K562 (cell line): ENCODE measurements at regions not wholly inside any gene's neighbourhood (a gene's known extent, or its start where the extent isn't known, plus 50 kb on each side); places are given as distances from the start of the nearest gene placed in this dataset.

ENCODE experiments used
- ATAC-seq: fragments of 200-7000 bp; cut with Tn5 transposase; 3 replicates; pipeline ENCODE4 v1.9.1; 2020; ENCODE audit warnings: moderate library complexity
- BruUV-seq: library from RNA; stranded (reverse); fragments of 400-500 nt; replicated peaks from 2 replicates; lab custom pipeline; 2021; lab: Mats Ljungman, UMichigan
- CTCF ChIA-PET: fragments of 300-600 bp; formaldehyde crosslinking; extraction: SDS; loops from one replicate; lab custom pipeline; 2021; ENCODE audit warnings: low intra/inter-chr PET ratio; lab: Yijun Ruan, JAX
- POLR2A ChIA-PET: fragments of 300-600, 350-650 bp; sonication (Branson Sonifier 250); formaldehyde crosslinking; extraction: SDS; loops from one replicate; lab custom pipeline; 2021; ENCODE audit warnings: antibody characterized with exemption, inconsistent platforms; lab: Yijun Ruan, JAX
- DNase-seq, 4 experiments: peaks; one replicate each; pipeline versions ENCODE4 v3.0.0 to v3.0.0-alpha.2; 2011 to 2018; ENCODE audit warnings: low spot score in 3 of 4, mixed read lengths in 3 of 4; ENCODE audit errors: extremely low read depth in 1 of 4
- FAIRE-seq: peaks from 2 replicates; lab custom pipeline; 2011; peaks lifted over from hg19 to GRCh38; lab: Jason Lieb, UNC
- H2AFZ ChIP-seq: 2 replicates; pipeline ENCODE4 v1.6.0; 2011; ENCODE audit warnings: low read depth, low read length, control low read depth, inconsistent platforms
- H3K27ac ChIP-seq: fragments of 200-600 bp; 3 replicates; pipeline ENCODE4 v1.8.0; 2011; ENCODE audit warnings: low read depth, mild to moderate bottlenecking, control low read depth, inconsistent platforms, low read length, moderate library complexity, mixed read lengths; ENCODE audit errors: extremely low read depth
- H3K27me3 ChIP-seq, 2 experiments: fragments of 300-600 bp in 1 of 2; 2 replicates in 1 of 2; 3 replicates in 1 of 2; pipeline versions ENCODE4 v1.6.0 to v1.8.0; 2011; ENCODE audit warnings: inconsistent platforms in 2 of 2, low read length in 2 of 2, mild to moderate bottlenecking in 1 of 2, mixed read lengths in 1 of 2, moderate library complexity in 1 of 2; ENCODE audit not compliant: control insufficient read depth in 2 of 2, insufficient read depth in 2 of 2
- H3K36me3 ChIP-seq: fragments of 300-600 bp; 3 replicates; pipeline ENCODE4 v1.8.0; 2011; ENCODE audit warnings: mild to moderate bottlenecking, low read length, inconsistent platforms; ENCODE audit not compliant: control insufficient read depth, insufficient read depth
- H3K4me1 ChIP-seq, 2 experiments: fragments of 200-600 bp in 1 of 2; replicated peaks in 1 of 2; 2 replicates in 1 of 2; 3 replicates in 1 of 2; pipeline versions ENCODE4 v1.5.1 to v1.8.0; 2011; ENCODE audit warnings: inconsistent platforms in 2 of 2, low read length in 2 of 2, mild to moderate bottlenecking in 1 of 2, mixed read lengths in 1 of 2, moderate library complexity in 1 of 2; ENCODE audit not compliant: control insufficient read depth in 2 of 2, insufficient read depth in 2 of 2
- H3K4me2 ChIP-seq: 2 replicates; pipeline ENCODE4 v1.6.1; 2011; ENCODE audit warnings: low read length, control low read depth, inconsistent platforms, mixed read lengths; ENCODE audit not compliant: insufficient read depth
- H3K4me3 ChIP-seq: fragments of 200-600 bp; sonication (generic), shearing (Covaris generic); 2 replicates; pipeline ENCODE4 v1.5.1; 2016; ENCODE audit warnings: control low read depth, inconsistent platforms
- H3K79me2 ChIP-seq: fragments of 200-600 bp; 3 replicates; pipeline ENCODE4 v1.8.0; 2011; ENCODE audit warnings: low read length, inconsistent platforms; ENCODE audit not compliant: control insufficient read depth, insufficient read depth
- H3K9ac ChIP-seq, 2 experiments: 2 replicates each; pipeline versions ENCODE4 v1.6.0 to v1.6.1; 2011; ENCODE audit warnings: low read depth in 2 of 2, low read length in 2 of 2, control low read depth in 1 of 2, inconsistent platforms in 1 of 2, mild to moderate bottlenecking in 1 of 2, mixed read lengths in 1 of 2; ENCODE audit not compliant: insufficient read depth in 1 of 2
- H3K9me1 ChIP-seq: one replicate; pipeline ENCODE4 v1.6.0; 2011; ENCODE audit warnings: inconsistent platforms, mild to moderate bottlenecking, low read length, moderate library complexity; ENCODE audit not compliant: control insufficient read depth, insufficient read depth
- H3K9me3 ChIP-seq: replicated peaks from 2 replicates; pipeline ENCODE4 v1.5.1; 2011; ENCODE audit warnings: low read depth, low read length, inconsistent platforms; ENCODE audit not compliant: control insufficient read depth, insufficient read depth
- H4K20me1 ChIP-seq: replicated peaks from 2 replicates; pipeline ENCODE4 v1.6.1; 2011; ENCODE audit warnings: low read length, inconsistent platforms, mixed read lengths; ENCODE audit not compliant: control insufficient read depth, insufficient read depth
- CBFA2T3 ChIP-seq: fragments of 450-650 bp; IDR thresholded peaks from 2 replicates; pipeline ENCODE4 v1.6.1; 2017
- THRA ChIP-seq: fragments of 450-650 bp; IDR thresholded peaks from 2 replicates; pipeline ENCODE4 v1.6.1; 2017; ENCODE audit warnings: mild to moderate bottlenecking, moderate library complexity
- ZHX1 ChIP-seq: fragments of 150-350 bp; conservative IDR thresholded peaks from 2 replicates; pipeline ENCODE4 v1.6.1; 2014; ENCODE audit warnings: low read length
- in situ Hi-C: fragments of 300-500 bp; cut with MboI; formaldehyde crosslinking; loops from 4 replicates; pipeline ENCODE4 v1.15.0; 2018; ENCODE audit warnings: inconsistent platforms, mixed read lengths
- intact Hi-C: fragments of 100-400 bp; cut with micrococcal nuclease; formaldehyde crosslinking; loops from 2 replicates; pipeline ENCODE4 v1.14.2; 2022

GRCh38 chr13:76157926-76158325, 521.8 kb downstream of the LMO7 start (continued):
- TF ChIP-seq THRA: no peak

GRCh38 chr13:76153239-76153638, 517.1 kb downstream of the LMO7 start:
- no peak for ATAC-seq
- no peak overlapping the region for H3K27ac ChIP-seq
- CTCF ChIA-PET: no interaction called here
- H3K79me2 ChIP-seq: no peaks in the 10 kb centered on the region
- no TSS peak for BruUV-seq
- no peaks in the 10 kb centered on the region for H3K4me1 ChIP-seq
- H3K9me3 ChIP-seq: no peaks in the 10 kb centered on the region
- in situ Hi-C loops: no loop called here
- no peak for TF ChIP-seq CBFA2T3
- TF ChIP-seq ZHX1: no peak
- TF ChIP-seq, all 486 proteins: peak for 0
- intact Hi-C loops: no loop called here
- no peaks in the 10 kb centered on the region for H4K20me1 ChIP-seq
- H3K36me3 ChIP-seq: no peaks in the 10 kb centered on the region
- H2AFZ ChIP-seq: no peak overlapping the region
- POLR2A ChIA-PET: interaction anchor here (0.8 kb wide), 1 partner anchor 319 kb away, joined by 3 read pairs; no protein-coding TSS in a partner anchor
- H3K4me3 ChIP-seq: no peak overlapping the region
- H3K9ac ChIP-seq: no peak overlapping the region
- no peak for FAIRE-seq
- no peak overlapping the region for H3K4me2 ChIP-seq
- H3K9me1 ChIP-seq: no peaks in the 10 kb centered on the region
- no peak for DNase-seq
- no peaks in the 10 kb centered on the region for H3K27me3 ChIP-seq
